HG03575 (cell line): ENCODE measurements at regions not wholly inside any gene's neighbourhood (a gene's known extent, or its start where the extent isn't known, plus 50 kb on each side); places are given as distances from the start of the nearest gene placed in this dataset.
A peak's percentile ranks its signal among the peaks of the same experiment; 100 is the strongest.

Experiments
- ATAC-seq: cut with Tn5 transposase; IDR thresholded peaks from one replicate; pipeline ENCODE4 v1.9.1; 2021; ENCODE audit not compliant: unreplicated experiment, insufficient number of reproducible peaks, low FRiP score; ENCODE audit errors: extremely low read depth

DNA sequence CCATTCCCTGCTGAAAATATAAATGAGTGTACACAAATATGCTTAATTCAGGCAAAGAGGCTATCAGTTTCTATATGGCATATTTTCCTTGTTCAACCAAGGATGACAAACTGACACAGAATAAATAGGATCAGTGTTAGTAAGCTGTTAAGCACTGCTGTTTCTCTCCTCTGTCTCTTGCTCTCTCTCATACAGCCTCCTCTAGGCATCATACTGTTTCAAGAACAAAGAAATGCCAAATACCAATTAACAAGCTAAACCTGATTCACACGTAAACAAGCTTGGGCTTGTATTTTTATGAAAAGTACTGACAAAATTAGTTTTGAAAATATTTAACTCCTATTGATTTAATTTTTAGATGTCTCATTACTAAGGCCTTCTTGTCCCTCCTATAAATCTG, 1027.2 kb upstream of the ACVR2A start:
- ATAC-seq: no peak

DNA sequence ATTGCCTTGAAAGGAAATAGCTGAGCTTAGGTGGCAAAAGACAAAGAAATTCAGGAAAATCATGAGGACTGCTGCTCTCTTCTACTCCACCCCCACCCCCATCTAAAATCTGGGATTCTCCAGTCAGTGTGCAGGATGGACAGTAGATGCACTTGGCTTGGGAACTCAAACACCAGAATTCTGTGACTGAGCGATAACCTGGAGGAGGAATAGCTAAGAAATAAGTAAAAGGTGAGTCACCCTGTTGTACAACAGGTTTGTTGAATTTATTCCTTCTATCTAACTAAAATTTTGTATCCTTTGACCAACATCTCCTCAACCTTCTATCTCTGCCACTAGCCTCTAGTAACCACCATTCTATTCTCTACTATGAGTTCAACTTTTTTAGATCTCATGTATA, 1029.9 kb upstream of the ACVR2A start:
- no peak for ATAC-seq

DNA sequence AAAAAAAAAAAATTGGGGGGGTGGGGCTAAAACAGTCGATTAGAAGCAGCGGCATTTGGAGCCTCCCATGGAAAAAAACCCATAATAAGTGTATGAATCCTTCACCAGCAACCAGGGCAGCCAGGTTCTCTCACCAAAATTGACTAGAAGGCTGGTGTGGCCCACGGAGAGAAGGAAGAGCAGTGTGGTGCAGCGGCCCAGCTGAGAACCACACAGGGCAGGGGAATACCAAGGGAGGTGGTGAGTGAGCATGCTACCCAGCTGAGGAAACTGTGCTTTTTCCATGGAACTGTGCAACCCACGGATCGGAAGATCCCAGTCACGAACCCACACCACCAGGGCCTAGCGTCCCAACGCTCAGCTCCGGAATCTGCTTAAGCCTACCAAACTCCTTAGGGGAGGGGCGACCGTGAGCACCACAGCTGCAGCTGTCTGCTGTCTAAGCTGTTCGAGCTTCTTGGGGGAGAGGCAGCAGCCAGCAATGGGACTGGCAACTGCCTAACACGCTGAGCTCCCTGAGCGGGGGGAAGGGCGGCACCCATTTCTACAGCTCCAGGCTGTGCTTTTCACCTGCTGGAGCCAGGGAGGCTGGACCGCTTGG, 1037.2 kb upstream of the ACVR2A start:
- no peak for ATAC-seq

DNA sequence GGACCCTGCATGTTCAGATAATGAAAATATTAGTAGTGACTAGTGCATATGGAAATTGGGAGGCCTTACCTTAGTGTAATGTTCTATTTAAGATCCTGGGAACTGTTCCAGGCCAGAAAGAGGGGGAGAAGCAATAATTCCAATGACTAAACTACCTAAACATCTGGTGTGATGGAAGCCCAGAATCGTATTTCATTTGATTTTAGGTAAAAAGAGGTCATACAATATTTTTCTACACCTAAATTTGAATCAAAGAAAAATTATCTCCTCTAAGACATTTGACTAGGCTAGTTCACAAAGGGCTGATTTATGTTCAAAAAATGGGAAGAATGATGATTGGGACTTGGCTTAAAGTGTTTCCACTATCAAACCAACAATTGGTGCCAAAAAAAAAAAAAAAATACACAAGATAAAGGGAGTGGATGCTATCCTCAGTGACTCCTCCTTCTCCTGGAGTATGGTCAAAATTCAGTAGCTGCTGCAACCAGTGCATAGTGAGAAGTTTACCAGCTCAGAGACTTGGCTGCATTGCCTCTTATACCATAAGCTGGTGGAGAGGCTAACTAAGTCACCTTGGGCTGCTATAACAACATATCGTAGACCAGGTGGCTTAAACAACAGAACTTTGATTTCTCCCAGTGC, 1038.3 kb upstream of the ACVR2A start:
- no peak for ATAC-seq

DNA sequence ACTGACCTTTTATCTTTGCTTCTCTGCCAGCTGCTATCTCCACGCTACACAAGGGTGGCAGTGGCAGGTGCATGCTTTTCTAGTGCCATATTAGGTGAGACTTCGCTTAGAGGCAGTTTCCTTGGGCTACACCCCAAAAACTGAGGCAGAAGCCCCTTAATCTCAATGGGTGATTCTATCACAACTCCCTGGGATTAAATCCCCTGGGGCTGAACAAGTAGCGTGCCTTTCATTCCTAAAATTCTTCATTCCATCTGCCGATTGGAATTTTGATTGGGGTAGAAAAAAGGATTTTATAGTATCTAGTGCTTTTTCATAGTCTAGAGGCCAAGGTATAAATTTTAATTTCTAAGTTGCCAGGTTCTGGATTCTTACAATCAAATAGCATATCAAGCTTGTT, 1040.5 kb upstream of the ACVR2A start:
- no peak for ATAC-seq

DNA sequence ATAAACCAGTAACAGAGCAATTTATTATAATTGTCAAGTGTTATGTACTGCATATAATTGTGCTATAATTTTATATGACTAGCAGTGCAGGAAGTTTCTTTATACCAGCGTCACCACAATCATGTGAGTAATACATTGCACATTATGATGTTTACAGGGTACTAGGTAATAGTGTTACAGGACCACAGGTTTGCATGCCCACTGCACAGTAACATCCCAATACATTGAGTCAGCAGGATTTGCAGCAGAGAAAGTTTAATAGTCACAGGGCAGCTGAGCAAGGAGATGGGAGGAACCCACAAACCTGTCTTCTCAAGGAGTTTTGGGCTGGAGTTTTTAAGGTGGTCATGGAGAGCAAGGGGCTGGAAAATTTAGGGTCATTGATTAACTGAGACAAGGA, 1042.9 kb upstream of the ACVR2A start:
- no peak for ATAC-seq

DNA sequence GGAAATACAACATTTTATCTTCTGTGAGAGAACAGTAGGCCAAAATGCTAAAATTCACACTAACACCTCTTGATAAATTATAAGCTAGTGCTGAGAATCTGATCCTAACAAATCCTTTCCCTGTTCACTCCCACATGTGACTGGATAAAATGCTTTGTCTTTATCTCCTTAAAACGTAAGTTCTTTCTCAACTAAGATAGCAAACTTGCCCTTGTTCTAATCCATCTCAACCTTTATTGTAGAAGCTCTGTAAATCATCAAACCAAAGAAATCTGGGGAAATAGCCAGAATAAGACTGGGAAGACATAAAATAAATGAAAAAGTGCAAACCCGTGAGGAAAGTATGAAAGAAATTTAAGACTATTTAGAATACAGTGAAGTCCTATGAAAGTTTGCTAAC, 1058.4 kb upstream of the ACVR2A start:
- ATAC-seq: no peak

DNA sequence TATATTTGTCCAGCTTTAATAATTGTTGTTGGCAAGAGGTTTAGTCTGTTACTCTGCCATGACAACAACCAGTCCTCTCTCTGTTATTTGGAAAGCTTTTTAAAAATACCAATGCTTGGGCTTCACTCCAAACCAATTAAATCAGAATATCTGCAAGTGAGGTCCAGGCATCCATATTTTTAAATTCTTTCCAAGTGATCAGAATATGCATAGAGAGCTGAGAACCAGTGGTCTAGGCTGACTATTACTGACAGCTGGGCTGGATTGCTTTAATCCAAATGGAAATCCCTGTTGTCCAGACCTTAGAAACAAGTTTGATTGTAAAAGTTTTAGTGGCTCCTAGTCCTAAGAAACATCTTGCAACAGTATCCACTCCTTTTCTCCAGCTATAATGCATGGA, 1059.7 kb upstream of the ACVR2A start:
- ATAC-seq: no peak

DNA sequence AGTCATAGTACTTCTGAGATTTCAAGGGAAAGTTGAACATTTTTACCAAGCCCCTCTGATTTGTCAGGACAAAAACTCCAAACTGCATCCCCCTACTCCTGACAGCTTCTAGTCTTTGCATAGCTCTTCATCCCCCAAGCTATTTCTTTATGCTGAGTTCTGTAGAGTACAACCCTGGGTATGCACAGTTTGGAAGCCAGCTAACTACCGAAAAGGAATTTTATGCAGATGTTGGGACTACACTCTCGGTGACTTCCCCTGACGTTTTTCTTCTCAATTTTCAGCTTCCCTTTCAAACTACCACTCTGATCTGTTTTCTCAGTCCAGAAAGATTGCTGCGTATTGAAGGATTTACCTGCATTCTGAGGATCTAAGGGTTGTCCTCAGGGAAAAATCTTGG, 1060.2 kb upstream of the ACVR2A start:
- no peak for ATAC-seq

DNA sequence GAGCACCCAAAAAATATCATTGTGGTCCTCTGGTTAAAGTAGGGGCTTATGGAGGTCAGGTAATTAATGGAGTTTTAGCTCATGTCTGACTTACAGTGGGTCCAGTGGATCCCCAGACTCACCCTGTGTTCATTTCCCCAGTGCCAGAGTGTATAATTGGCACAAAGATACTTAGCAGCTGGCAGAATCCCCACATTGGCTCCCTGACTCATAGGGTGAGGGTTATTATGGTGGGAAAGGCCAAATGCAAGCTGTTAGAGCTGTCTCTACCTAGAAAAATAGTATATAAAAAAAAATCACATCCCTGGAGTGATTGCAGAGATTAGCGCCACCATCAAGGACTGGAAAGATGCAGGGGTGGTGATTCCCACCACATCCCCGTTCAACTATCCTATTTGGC, 1067.6 kb upstream of the ACVR2A start:
- ATAC-seq: no peak

DNA sequence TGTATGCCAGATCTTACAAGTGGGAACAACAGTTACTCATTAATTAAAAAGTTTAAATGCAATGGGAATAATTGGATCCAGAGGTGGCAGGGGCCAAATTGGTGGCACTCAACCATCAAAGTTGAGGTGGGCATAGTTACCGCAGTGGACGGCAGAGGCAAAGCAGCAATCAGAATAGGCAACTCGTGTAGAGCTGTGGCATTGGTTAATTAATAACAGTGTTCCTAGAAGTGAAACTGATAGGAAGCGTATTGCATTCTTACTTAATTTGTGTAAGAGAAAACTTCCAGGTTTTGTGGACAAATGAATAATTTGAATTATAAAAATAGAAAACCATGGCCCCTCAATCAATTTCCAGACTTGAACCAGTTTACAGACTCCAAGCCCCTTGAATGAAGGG, 1068.2 kb upstream of the ACVR2A start:
- no peak for ATAC-seq

DNA sequence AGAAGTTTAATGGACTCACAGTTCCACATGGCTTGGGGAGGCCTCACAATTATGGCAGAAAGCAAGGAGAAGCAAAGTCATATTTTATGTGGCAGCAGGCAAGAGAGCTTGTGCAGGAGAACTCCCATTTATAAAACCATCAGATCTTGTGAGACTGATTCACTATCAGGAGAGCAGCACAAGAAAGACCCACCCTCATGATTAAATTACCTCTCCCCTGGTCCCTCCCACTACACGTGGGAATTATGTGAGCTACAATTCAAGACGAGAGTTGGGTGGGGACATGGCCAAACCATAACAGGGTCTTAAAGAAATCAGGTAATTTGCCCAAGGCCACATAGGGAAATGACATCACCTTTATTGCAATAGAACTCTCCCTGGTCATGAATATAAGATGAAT, 1073.3 kb upstream of the ACVR2A start:
- no peak for ATAC-seq

DNA sequence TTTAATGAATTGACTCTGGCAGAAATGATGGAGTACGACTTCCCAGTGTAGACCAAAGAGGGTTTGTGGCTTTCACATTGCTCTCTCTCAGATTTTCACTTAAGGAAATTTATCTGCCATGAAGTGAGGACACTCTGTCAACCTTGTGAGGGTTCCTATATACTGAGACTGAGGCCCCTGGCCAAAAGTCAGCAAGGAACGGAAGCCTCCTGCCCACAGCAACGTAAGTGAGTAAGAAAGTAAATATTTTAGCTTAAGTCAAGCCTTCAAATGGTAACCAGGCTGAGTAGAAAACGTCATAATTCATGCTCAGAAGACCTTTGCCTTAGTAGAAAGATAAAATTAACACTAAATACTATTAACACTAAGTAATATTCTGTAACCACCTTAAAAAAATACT, 1080.5 kb upstream of the ACVR2A start:
- no peak for ATAC-seq

DNA sequence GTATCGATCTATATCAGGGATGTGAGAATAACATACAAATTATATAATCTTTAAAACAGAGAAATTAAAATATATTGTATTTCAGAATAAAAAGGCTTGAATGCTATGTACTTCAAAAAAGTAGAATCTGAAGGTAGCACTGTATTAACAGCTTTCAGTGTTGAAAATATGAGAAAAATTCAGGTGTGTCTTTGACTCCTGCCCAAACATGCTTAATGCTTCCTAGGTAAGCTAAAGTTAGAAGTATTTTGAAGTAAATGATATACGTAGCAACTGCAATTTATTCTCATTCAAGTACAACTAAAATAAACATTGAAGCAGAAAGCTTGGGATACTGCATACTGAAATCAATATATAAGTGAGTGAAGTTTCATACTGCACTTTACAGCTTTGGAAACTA, 1082.0 kb upstream of the ACVR2A start:
- ATAC-seq: no peak

DNA sequence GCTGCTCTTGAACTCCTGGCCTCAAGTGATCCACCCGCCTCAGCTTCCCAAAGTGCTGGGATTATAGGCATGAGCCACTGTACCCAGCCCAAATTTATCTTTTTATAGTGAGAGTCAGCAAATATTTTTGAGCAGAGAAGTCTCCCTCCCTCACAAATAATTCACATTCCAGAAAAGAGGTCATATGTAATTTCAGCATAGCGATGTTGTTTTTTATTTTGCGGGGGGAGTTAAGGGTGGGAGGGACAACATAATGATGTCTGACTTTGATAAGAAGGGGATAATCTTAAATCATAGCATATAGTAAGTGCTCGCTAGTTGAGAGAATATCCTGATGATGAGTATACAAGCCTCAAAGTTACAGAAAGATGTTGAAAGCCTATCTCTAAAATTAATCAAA, 1090.2 kb upstream of the ACVR2A start:
- ATAC-seq: no peak

DNA sequence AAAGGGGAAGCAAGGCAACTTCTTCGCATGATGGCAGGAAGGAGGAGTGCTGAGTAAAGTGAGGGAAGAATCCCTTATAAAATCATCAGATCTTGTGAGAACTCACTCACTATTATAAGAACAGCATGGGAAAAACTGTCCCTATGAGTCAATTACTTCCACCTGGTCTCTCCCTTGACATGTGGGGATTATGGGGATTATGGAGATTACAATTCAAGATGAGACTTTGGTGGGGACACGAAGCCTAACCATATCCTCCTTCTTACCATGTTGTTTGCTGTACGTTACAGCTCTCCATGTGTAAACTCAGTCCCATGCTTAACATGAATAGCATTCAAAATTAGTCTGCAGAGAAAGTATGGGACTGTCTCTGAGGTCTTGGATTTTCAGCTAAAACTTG, 1096.8 kb upstream of the ACVR2A start:
- no peak for ATAC-seq

DNA sequence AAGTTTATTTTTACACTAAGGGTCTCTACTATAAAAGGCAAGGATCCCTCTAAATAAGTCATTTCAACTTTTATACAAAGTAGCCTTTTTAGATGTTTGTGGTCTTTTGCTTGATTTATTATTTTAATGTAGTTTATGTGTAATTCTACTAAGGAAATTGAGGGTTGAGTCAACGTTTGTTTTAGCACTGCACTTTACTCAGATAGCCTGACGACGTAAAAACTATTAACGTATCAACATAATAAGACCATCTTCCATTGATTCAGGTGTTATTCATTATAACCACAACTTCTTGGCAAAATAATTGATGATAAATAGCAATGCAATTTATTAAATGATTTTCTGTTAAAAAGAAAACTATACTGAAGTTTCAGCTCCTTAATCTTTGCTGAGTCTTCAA, 1103.6 kb upstream of the ACVR2A start:
- ATAC-seq: no peak

DNA sequence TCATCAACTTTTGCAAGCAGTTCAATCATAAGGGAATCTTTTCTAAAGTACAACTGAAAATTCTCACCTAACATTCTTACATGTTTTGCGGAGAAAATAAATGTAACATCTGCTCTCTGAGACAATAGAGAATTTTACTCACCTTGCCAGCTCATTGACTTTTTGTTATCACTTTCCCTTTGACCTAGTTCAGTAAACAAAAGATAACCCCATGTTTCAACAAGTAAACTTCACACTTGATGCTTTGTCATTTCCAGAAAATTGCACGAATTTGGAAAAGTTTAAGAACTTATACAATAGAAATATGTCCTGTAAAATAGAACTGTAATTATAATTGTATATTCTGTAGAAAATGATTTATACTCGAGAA, 1110.0 kb upstream of the ACVR2A start:
- no peak for ATAC-seq

DNA sequence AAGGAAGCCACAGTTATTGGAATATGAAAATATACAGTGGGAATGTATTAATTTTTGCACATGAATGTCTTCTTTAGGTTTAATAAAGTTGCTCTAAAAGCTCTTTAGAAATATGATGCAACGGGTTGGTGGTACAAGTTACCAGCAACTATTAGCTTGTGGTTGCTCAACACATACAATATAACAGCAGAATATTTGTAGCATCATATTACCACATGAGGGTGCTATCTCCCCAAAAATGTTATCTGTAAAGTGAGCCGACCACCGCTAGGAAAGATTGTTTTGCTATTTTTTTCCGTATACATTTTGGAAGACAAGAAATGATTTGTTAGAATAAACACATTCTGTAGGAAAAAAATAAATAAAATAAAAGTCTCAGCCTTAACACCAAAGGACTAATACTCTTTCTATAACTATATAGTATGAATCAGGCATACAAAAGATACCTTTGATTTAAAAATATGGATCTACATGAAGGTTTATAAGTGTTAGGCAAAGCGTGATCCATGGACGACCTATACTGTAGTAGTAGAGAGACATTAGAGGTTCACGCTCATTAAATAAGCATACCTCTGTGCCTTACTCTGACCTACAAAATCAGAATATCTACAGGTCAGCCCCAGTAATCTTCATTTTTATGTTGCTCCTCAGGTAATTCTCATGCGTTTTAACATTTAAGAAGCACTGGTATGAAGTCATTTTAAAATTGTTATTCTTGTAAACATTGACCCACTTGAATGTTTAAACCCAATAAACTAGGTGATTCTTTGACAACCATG, 1110.6 kb upstream of the ACVR2A start:
- peak; percentile 72 for ATAC-seq

DNA sequence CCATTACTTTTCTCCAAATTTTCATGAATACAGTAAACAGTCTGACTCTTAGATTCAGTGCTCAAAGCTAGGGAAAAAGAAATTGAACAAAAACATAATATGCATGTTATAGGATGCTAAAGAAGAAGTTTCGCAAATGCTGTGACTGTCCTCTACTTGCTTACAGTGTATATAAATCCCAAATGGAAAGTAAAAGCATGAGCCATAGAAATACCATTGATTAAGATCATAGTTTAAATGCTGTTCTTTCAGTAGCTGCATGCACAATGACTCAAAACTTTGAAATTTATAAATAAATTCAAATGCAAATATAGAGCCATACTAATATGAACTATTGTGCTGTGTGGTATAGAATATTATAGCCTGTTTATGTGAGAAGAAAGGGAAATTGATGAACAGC, 1113.9 kb upstream of the ACVR2A start:
- ATAC-seq: no peak

DNA sequence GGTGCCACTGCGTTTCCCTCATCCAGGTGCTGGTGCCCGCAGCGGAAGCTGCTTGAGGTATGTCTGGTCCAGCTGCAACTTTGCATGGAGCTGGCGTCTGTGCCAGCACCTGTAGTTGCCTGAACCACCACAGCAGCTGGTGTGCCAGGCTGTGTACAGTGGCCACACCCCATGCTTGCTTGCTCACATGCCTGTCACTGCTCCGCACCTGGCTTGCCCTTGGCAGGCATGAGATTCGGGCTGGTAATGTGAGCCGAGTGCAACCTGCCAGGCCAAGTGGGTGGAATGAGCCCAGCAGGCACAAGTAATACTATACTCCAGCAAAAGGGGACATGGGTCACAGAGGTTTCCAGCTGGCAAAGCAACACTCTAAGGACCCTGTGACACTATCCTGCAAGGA, 1123.3 kb upstream of the ACVR2A start:
- ATAC-seq: no peak
